HG02588 (cell line): ENCODE measurements at regions not wholly inside any gene's neighbourhood (a gene's known extent, or its start where the extent isn't known, plus 50 kb on each side); places are given as distances from the start of the nearest gene placed in this dataset.

Experiments
- ATAC-seq: cut with Tn5 transposase; IDR thresholded peaks from one replicate; pipeline ENCODE4 v1.9.1; 2021; ENCODE audit warnings: mild to moderate bottlenecking, moderate library complexity; ENCODE audit not compliant: unreplicated experiment

GRCh38 chr17:77375917-77376651 is 235.3 kb downstream of the SEC14L1 start:
- ATAC-seq = no peak

DNA sequence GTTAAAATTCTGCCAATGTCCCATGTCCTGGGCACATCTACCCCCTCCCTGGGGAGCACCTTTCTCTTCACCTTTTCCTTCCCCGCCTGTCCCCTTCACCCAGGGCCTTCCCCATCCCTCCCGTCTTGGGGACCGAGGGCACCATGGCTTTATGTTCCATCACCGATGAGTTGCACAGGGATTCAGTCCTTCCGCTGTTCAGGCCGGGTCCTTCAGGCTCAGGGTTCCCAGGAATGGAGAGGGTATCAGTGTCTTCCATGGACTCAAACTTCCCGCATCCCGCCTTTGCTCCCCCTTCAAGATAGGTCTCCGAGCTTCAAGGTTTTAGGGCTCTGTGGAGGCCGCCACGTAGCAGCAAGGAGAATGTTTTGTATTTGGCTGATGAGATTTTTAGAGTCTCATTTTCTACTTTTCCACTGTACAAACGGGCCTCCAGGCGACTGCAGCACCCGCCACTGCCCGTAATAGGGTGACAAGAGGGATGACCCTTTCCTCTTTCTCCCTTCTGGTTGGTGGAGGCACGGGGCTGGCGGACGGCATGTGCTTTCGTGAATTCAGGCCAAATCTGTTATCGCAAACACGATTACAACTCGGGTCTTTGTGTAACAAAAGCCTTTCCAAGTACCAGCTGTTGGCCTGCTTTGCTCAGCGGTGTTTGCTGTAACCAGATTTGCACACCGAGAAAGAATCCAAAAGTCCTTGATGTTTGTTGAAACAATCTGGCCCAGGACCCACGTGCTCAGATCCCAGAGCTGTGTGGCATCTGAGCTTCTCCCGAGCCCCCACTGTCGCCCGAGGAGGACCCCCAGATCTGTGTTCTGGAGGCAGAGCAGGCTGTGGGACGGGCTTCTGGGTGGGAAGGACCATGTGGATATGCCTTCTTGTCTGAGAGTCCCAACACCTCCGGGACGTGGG is 236.3 kb downstream of the SEC14L1 start:
- ATAC-seq = no peak

DNA sequence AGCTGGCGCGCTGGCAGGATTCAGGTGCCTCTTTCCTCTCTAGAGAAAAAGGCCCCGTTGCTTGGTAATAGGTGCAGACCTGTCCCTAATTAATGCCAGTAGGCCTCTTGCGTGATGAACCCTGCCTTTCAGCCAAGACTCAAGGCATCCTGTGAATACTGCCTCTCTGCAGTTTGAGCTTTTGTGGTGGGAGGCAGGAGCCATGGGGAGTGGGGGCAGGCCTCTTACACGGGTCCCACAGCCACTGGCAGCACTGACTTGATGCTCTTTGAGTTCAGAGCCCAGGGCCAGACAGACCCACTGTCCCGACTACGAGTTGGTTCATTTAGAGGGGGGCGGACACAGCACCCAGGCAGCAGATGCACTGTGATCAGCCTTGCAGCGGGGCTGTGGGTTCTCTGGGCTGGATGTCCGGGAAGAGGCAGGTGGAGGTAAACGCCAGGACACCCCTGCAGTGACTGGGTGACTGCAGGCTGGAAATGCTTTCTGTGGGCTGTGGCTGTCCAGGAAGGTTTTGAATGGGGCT is 237.0 kb downstream of the SEC14L1 start:
- ATAC-seq = no peak

- no peak for ATAC-seq
These were observed 237.7 kb downstream of the SEC14L1 start for GRCh38 chr17:77378318-77379064.

DNA sequence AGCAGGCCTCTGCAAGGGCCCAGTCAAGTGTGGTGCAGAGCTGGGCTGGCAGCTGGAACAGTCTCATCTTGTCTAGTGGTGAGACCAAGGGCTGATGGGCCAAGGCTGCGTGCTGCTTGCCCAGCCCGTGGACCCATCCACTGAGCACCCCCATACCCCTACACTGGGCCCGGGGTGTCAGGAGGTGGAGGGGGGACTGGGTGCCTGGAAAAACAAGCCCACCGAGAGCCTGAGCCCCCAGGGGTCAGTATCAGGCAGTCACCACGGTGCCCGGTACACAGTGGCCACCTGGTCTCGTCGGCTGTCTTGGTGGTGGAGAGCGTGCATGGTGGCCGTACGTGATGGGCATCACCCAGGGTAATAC is 238.3 kb downstream of the SEC14L1 start:
- no peak for ATAC-seq

GRCh38 chr17:77379832-77380231 is 239.1 kb downstream of the SEC14L1 start:
- no peak for ATAC-seq

DNA sequence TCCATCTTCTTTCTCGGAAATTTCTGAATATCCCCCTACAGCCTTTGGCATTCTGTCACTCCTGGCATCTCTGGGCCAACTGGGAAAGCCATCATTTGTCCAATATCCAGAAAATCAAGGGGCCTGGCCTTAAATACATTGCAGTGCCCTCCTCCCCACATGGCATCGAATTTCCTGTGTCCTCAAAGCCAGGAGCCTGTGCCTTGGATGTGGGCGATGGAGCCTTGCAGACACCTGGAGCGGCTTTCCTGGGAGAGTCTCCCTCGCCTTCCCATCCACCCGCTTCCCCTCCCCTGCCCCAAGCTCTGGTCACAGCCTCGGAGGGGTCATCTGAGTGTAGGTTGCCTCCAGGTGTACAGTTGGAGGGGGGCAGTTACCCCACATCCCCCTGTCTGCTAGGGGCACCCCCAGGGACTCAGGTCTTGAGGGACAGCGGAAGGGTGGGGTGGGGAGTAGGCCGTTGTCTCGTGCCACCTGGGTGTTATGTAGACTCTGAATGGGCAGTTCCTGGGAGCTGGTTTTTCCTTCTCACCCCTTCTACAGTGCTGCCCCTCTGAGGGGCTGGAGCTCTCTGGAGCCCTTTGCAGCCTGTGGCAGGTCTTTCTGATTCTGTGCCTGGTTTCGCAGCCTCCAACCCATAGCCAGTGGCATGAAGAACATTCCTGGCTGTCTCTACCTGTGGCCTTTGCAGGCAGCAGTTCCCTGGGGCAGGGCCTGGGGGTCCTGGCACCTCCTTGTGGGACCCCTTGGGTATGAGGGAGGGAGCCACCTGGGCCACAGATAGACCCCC is 239.8 kb downstream of the SEC14L1 start:
- no peak for ATAC-seq

- ATAC-seq = no peak
These were observed 240.5 kb downstream of the SEC14L1 start for GRCh38 chr17:77381185-77381700.

GRCh38 chr17:77381731-77382130 is 241.0 kb downstream of the SEC14L1 start:
- ATAC-seq = no peak

- no peak for ATAC-seq
These were observed 241.7 kb downstream of the SEC14L1 start for GRCh38 chr17:77382356-77382911.

GRCh38 chr17:77382966-77383612 is 242.3 kb downstream of the SEC14L1 start:
- no peak for ATAC-seq

DNA sequence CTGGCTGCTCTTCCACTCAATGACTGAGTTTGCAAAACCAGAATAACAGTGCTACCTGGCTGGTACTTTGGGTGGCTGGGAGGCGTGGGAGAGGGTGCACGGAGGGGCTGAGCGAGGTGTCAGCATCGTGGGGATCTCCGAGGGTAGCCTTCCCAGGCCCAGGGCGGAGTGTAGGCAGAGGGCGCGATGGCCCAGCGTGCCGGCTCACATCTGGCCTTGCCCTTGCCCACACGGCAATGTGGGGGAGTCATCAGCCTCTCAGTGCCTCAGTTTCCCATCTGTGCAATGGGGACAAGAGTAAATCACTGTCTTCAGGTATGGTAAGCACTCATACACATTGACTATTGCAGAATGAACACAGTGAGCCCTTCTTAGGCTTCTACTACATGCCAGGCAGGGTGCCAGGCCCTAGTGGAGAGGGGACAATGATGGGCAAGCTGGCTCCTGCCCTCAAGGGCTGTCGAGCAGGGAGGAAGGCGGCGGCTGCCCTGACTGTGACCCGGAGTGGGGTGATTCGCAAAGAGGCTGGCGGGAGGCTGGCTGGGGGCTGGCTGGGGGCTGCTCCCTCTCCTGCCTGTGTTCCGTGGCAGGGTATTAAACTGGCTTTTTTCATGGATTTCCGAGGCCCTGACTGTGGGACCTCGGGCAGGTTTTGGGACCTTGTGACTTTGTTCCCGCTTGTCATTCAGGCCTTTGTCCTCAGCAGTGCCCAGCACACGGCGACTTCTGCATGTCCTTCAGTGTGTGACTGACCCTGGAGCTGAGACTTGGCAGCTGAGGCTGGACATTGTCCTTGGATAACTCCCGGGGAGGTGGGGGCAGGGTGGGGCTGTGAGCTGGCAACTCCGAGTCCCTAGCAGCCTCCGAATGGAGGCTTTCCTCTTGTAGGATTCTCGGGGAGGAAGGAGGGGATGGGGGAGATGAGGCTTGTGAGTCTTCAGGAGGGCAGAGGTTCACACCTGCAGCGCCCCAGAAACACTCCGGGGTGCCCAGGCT is 243.1 kb downstream of the SEC14L1 start:
- ATAC-seq = no peak

DNA sequence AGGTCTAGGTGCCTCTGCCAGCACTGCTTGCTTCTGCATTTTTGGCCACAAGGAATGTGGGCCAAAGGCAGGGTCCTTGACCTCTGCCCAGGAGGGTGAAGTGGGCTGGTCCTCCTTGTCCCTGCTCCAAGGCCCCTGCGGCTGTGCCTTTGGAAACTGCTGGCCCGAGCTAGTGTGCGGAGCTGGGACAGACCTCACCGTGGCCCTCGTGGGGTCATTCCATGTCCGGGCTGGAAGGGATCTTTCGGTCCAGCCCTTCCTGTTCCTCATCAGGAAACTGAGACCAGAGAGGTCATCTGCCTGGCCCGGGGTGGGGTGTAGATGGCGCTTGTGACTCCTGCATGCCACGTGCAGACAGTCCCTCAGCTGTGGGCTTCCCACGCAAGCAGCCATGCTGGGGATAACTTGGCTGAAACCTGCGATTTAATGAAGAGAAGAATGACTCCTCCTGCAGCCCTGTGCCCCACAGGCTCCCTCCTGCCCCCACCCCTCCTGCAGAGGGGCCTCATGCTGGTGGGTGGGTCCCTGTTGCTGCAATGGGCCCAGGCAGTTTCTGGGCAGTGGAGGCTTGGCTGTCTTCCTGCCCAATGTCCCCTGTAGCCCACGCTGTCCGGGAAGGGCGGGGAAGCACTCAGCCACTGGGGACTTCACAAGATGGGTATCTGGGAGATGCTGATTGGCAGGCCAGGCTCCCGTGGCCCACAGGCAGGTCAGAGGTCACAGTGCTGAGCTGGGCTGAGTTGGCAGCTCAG is 245.2 kb downstream of the SEC14L1 start:
- no peak for ATAC-seq

GRCh38 chr17:77386502-77387192 is 245.9 kb downstream of the SEC14L1 start:
- no peak for ATAC-seq

DNA sequence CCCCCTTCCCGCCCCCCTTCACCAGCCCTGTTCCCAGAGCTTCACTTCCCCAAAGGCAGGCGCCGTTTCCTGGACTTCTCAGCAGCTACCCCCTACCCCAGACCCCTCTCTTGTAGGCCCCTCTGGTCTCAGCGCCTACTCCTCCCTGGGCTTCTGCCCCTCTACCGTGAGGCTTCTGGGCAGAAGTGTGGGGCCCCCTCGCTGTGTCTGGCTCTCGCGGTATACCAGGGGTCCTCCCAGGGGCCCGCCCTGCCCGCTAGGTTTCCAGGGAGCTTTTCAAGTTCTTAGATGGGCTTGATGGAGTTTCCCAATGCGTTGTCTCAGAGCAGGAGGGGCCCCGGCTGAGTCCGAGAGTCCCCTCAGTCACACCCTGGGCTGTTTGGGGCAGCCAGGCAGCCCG is 247.1 kb downstream of the SEC14L1 start:
- no peak for ATAC-seq

- no peak for ATAC-seq
These were observed 247.9 kb downstream of the SEC14L1 start for GRCh38 chr17:77388384-77389306.
